ENCODE measurements at regions not wholly inside any gene's neighbourhood (a gene's known extent, or its start where the extent isn't known, plus 50 kb on each side); places are given as distances from the start of the nearest gene placed in this dataset.
"Not testable (repeated sequence)": the region's sequence is repeated elsewhere in the genome, so short reads cannot be mapped to it uniquely, and the experiment has no call there.

- no peak for DNase-seq (ENCODE audit: low spot score)
- H3K4me3 ChIP-seq: no peak overlapping the region
- no peak overlapping the region for H3K27ac ChIP-seq
- no peak for TF ChIP-seq CTCF (IDR thresholded peaks at IDR 0.05)
Measured at GRCh38 chr14:30410986-30411385, 148.0 kb upstream of the G2E3 start.

GRCh38 chr14:30413184-30413583, 145.8 kb upstream of the G2E3 start:
- not testable (repeated sequence) for H3K4me3 ChIP-seq; H3K27ac ChIP-seq; DNase-seq (ENCODE audit: low spot score)

- no peak for DNase-seq (ENCODE audit: low spot score)
- H3K4me3 ChIP-seq: no peak overlapping the region
- H3K27ac ChIP-seq: no peak overlapping the region
- TF ChIP-seq CTCF (IDR thresholded peaks at IDR 0.05): no peak
Measured at GRCh38 chr14:30417121-30417520, 141.8 kb upstream of the G2E3 start.

GRCh38 chr14:30417999-30418398, 141.0 kb upstream of the G2E3 start:
- no peak for DNase-seq (ENCODE audit: low spot score)
- no peak for TF ChIP-seq CTCF (IDR thresholded peaks at IDR 0.05)
- no peak overlapping the region for H3K4me3 ChIP-seq
- no peak overlapping the region for H3K27ac ChIP-seq

- Histone ChIP-seq H3K4me3 (no peak overlapping the region), H3K27ac (no peak overlapping the region)
- no peak for TF ChIP-seq CTCF (IDR thresholded peaks at IDR 0.05)
- DNase-seq (ENCODE audit: low spot score): no peak
Measured at GRCh38 chr14:30419037-30419436, 139.9 kb upstream of the G2E3 start.

DNA sequence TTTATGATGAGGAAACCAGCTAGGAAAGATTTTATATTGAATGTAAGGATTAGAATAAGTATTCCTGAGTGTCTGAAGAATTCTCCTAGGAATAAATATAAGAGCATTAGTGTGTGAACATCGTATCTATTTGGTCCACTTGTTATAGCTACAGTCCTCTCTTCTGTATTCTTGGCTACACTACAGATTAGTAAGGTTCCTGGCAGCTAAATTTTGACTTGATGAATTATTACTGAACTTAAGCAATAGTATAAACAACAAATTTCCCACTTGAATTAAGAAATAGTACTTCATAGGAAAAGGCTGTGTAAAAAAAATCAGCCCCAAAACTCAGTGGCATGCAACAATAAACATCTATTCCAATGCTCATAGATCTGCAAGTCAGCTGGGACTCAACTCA, 138.4 kb upstream of the G2E3 start:
- TF ChIP-seq CTCF (IDR thresholded peaks at IDR 0.05): no peak
- H3K27ac ChIP-seq: no peak overlapping the region
- H3K4me3 ChIP-seq: no peak overlapping the region
- DNase-seq (ENCODE audit: low spot score): no peak

DNA sequence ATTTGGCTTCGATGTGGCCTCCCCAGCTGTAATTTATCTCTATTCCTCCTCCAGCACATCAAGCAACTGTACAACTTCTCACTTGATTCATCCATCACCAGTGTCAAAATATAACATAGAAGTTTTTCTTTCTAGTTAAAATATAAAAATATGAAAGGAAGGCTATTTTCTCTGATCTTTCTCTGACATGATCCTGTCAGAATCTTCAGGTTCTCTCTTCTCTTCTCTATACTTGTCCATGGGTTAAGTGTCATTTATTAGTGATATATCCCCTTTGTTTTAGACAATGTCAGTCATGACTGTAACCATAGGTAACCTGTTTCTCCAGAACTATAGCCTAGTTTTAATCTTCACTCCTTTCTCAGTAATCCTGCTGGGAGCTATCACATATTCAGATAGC, 132.5 kb upstream of the G2E3 start:
- Histone ChIP-seq H3K4me3 (no peak overlapping the region), H3K27ac (no peak overlapping the region)
- TF ChIP-seq CTCF (IDR thresholded peaks at IDR 0.05): no peak
- DNase-seq (ENCODE audit: low spot score): no peak

- Histone ChIP-seq H3K27ac (no peak overlapping the region), H3K4me3 (no peak overlapping the region)
- DNase-seq (ENCODE audit: low spot score): no peak
- TF ChIP-seq CTCF (IDR thresholded peaks at IDR 0.05): no peak
Measured at GRCh38 chr14:30427401-30427800, 131.6 kb upstream of the G2E3 start.
